Gastrocnemius medialis (tissue), 4 donors: ENCODE measurements at regions not wholly inside any gene's neighbourhood (a gene's known extent, or its start where the extent isn't known, plus 50 kb on each side); places are given as distances from the start of the nearest gene placed in this dataset.

Experiments used
- POLR2A ChIP-seq, 2 donors: fragments of 450-650 bp; IDR thresholded peaks; one replicate each; pipeline ENCODE4 v1.6.1; 2017; ENCODE audit warnings: antibody characterized with exemption in 2 of 2, mild to moderate bottlenecking in 2 of 2, moderate library complexity in 2 of 2
- TF ChIP-seq, protein P1 (sequence below), 5 experiments: fragments of 450-650 bp in 3 of 5; fragments of 200-600 bp in 2 of 5; sonication (generic) in 2 of 5; IDR thresholded peaks in 4 of 5; conservative IDR thresholded peaks in 1 of 5; 1 replicate in 4 of 5; 2 replicates in 1 of 5; pipeline ENCODE4 v1.5.1; 2016 to 2019; ENCODE audit warnings: antibody characterized with exemption in 5 of 5, mild to moderate bottlenecking in 3 of 5, moderate library complexity in 3 of 5

DNA sequence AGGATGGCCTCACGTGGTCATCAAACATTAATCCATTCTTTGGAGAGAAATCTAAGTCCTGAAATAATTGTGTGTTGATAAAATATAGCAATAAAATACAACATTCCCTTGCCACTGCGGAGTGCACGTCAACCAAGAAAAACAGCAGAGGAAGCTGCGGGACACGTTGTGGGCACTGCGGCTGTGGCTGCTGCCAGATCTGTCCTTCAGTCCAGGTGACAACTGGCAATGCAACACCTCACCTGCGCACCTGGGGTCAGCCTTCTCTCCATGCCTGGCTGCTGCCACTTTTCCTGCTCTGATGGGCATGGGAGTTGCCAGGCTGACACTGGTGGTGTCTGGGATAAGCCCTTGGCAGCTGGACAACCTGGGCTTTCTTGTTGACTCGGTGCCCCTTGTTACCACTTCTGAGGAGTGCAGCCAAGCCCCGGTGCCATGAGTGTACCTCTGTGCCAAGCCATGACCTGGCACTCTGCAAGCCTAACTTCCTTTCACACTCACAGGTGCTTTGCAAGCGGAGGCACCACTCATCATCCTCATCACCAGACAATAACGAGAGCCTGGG lies 251.6 kb upstream of the TSHZ3 start:
- TF ChIP-seq, protein P1, sequence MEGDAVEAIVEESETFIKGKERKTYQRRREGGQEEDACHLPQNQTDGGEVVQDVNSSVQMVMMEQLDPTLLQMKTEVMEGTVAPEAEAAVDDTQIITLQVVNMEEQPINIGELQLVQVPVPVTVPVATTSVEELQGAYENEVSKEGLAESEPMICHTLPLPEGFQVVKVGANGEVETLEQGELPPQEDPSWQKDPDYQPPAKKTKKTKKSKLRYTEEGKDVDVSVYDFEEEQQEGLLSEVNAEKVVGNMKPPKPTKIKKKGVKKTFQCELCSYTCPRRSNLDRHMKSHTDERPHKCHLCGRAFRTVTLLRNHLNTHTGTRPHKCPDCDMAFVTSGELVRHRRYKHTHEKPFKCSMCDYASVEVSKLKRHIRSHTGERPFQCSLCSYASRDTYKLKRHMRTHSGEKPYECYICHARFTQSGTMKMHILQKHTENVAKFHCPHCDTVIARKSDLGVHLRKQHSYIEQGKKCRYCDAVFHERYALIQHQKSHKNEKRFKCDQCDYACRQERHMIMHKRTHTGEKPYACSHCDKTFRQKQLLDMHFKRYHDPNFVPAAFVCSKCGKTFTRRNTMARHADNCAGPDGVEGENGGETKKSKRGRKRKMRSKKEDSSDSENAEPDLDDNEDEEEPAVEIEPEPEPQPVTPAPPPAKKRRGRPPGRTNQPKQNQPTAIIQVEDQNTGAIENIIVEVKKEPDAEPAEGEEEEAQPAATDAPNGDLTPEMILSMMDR (IDR thresholded peaks at IDR 0.05 in 4 of 5, conservative IDR thresholded peaks at IDR 0.05 in 1 of 5): no peak
- TF ChIP-seq POLR2A (IDR thresholded peaks at IDR 0.05): no peak
